ENCODE measurements at regions not wholly inside any gene's neighbourhood (a gene's known extent, or its start where the extent isn't known, plus 50 kb on each side); places are given as distances from the start of the nearest gene placed in this dataset.
"Not testable (repeated sequence)": the region's sequence is repeated elsewhere in the genome, so short reads cannot be mapped to it uniquely, and the experiment has no call there.

GRCh38 chr17:6930749-6931148 is 65.1 kb upstream of the ALOX12 start:
- intact Hi-C loops (cut with DNase I; ENCODE audit: low total_unique reads): no loop called here
- Histone ChIP-seq H3K9me3 (no peaks in the 10 kb centered on the region), H3K36me3 (no peaks in the 10 kb centered on the region), H3K4me3 (no peak overlapping the region), H3K27ac (no peak overlapping the region), H3K27me3 (no peaks in the 10 kb centered on the region), H3K4me1 (no peaks in the 10 kb centered on the region)
- no peak for DNase-seq
- TF ChIP-seq CTCF (IDR thresholded peaks at IDR 0.05) (no peak), EP300 (IDR thresholded peaks at IDR 0.05) (no peak), POLR2AphosphoS5 (IDR thresholded peaks at IDR 0.05) (no peak), POLR2A (IDR thresholded peaks at IDR 0.05) (no peak)

- H3K36me3 ChIP-seq; H3K27ac ChIP-seq; H3K4me3 ChIP-seq; H3K9me3 ChIP-seq; H3K4me1 ChIP-seq; DNase-seq; intact Hi-C loops (cut with DNase I; ENCODE audit: low total_unique reads); H3K27me3 ChIP-seq: not testable (repeated sequence)
- 63 to 93% (median 70%) methylated on average over 2 of the region's 2 CpGs for WGBS, 5 donors
Observed at GRCh38 chr17:6934544-6934943, 61.3 kb upstream of the ALOX12 start.

GRCh38 chr17:6936370-6937028 is 59.4 kb upstream of the ALOX12 start:
- H3K4me3 ChIP-seq: peak overlapping the region; percentile 31 to 44 (median 36)
- no peaks in the 10 kb centered on the region for H3K9me3 ChIP-seq
- no peaks in the 10 kb centered on the region for H3K27me3 ChIP-seq
- peak in 1 of 2 donors; percentile 29 for DNase-seq
- H3K4me1 ChIP-seq: peaks cover 0 to 13% (median 4%) of the 10 kb centered on the region in 4 donors
- peak overlapping the region; percentile 5 to 73 (median 66) for H3K27ac ChIP-seq
- no peaks in the 10 kb centered on the region for H3K36me3 ChIP-seq
- no peak for TF ChIP-seq EP300 (IDR thresholded peaks at IDR 0.05)
- no peak for TF ChIP-seq CTCF (IDR thresholded peaks at IDR 0.05)
- no peak for TF ChIP-seq POLR2AphosphoS5 (IDR thresholded peaks at IDR 0.05)
- no peak for TF ChIP-seq POLR2A (IDR thresholded peaks at IDR 0.05)
- 51 to 74% (median 70%) methylated on average over 8 of the region's 8 CpGs for WGBS, 5 donors
- intact Hi-C loops (cut with DNase I; ENCODE audit: low total_unique reads): no loop called here

- Histone ChIP-seq H3K27ac (no peak overlapping the region), H3K4me3 (no peak overlapping the region), H3K9me3 (no peaks in the 10 kb centered on the region), H3K27me3 (no peaks in the 10 kb centered on the region), H3K4me1 (peaks cover 0 to 13% (median 4%) of the 10 kb centered on the region in 4 donors), H3K36me3 (no peaks in the 10 kb centered on the region)
- TF ChIP-seq CTCF (IDR thresholded peaks at IDR 0.05) (no peak), POLR2A (IDR thresholded peaks at IDR 0.05) (no peak), POLR2AphosphoS5 (IDR thresholded peaks at IDR 0.05) (no peak), EP300 (IDR thresholded peaks at IDR 0.05) (no peak)
- no peak for DNase-seq
- 55 to 74% (median 65%) methylated on average over 3 of the region's 3 CpGs for WGBS, 5 donors
- intact Hi-C loops (cut with DNase I; ENCODE audit: low total_unique reads): no loop called here
Observed at GRCh38 chr17:6938637-6939036, 57.2 kb upstream of the ALOX12 start.

- peak overlapping the region in 2 of 5 donors; percentile 11 to 26 for H3K27ac ChIP-seq
Observed at GRCh38 chr17:6940186-6940649, 55.6 kb upstream of the ALOX12 start.

More at GRCh38 chr17:6940186-6940649, 55.6 kb upstream of the ALOX12 start:
- peaks cover 0 to 13% (median 4%) of the 10 kb centered on the region in 4 donors for H3K4me1 ChIP-seq
- WGBS, 5 donors: 77 to 85% (median 81%) methylated on average over 7 of the region's 7 CpGs
- no peaks in the 10 kb centered on the region for H3K27me3 ChIP-seq
- no peaks in the 10 kb centered on the region for H3K9me3 ChIP-seq
- TF ChIP-seq POLR2A (IDR thresholded peaks at IDR 0.05) (no peak), POLR2AphosphoS5 (IDR thresholded peaks at IDR 0.05) (no peak), CTCF (IDR thresholded peaks at IDR 0.05) (no peak), EP300 (IDR thresholded peaks at IDR 0.05) (no peak)
- intact Hi-C loops (cut with DNase I; ENCODE audit: low total_unique reads): no loop called here
- peak overlapping the region; percentile 13 to 39 (median 16) for H3K4me3 ChIP-seq
- H3K36me3 ChIP-seq: no peaks in the 10 kb centered on the region
- DNase-seq: no peak

Measured in stomach (tissue), 8 donors.